ENCODE measurements at regions not wholly inside any gene's neighbourhood (a gene's known extent, or its start where the extent isn't known, plus 50 kb on each side); places are given as distances from the start of the nearest gene placed in this dataset.

DNA sequence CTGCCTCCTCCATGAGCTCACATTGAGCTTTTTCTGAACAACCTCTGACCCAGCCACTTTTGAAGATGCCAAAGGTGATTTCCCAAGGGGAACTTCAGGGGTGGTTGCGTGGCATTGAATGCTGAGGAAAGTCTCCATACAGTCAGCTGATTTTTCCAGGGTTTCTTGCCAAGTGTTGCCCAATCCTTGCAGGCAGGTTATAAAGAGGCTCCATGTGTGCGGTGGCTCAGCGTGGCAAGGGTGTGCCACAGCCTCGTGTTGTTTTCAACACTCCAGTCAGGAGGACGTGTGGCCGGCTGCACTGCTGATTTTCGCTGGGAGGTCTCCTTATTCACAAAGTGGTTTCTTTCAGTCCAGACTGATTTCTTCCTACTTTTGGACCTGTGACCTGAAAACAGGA is 81.4 kb upstream of the GATA6 start:
- Histone ChIP-seq H3K4me1 (ENCODE audit: control insufficient read depth in 1 of 2, insufficient read depth in 2 of 2, low read length in 2 of 2) (no peaks in the 10 kb centered on the region), H3K79me2 (ENCODE audit: insufficient read depth, low read length) (no peaks in the 10 kb centered on the region), H3K4me2 (ENCODE audit: low read length) (no peak overlapping the region), H3K9me3 (ENCODE audit: control insufficient read depth in 1 of 2, insufficient read depth in 1 of 2, low read depth in 1 of 2, low read length in 2 of 2) (no peaks in the 10 kb centered on the region), H2AFZ (ENCODE audit: low read depth, low read length, poor library complexity, severe bottlenecking) (no peak overlapping the region), H3K36me3 (ENCODE audit: control insufficient read depth in 1 of 2, insufficient read depth in 2 of 2, low read length in 2 of 2) (no peaks in the 10 kb centered on the region), H3K4me3 (replicated peaks in 1 of 2; ENCODE audit: low read depth in 1 of 2, low read length in 2 of 2) (no peak overlapping the region), H3K27ac (ENCODE audit: low read depth, low read length) (no peak overlapping the region), H3K9ac (ENCODE audit: low read length) (no peak overlapping the region), H3K27me3 (ENCODE audit: insufficient read depth, low read length) (no peaks in the 10 kb centered on the region), H3K9me2 (ENCODE audit: insufficient read depth) (no peaks in the 10 kb centered on the region), H4K20me1 (ENCODE audit: insufficient read depth) (no peaks in the 10 kb centered on the region)
- CTCF ChIA-PET: no interaction called here
- DNase-seq (ENCODE audit: low read depth, low spot score) (no peak), ATAC-seq (no peak)
- intact Hi-C loops (cut with micrococcal nuclease): no loop called here
- POLR2A ChIA-PET: no interaction called here
- no peak for TF ChIP-seq EZH2phosphoT487 (IDR thresholded peaks at IDR 0.05; ENCODE audit: borderline replicate concordance)
- TF ChIP-seq ELF1 (IDR thresholded peaks at IDR 0.05; ENCODE audit: borderline replicate concordance, low read depth): no peak
- TF ChIP-seq ZFX (IDR thresholded peaks at IDR 0.05): no peak
- no peak for TF ChIP-seq SIN3A (IDR thresholded peaks at IDR 0.05; ENCODE audit: low read depth)
- TF ChIP-seq TCF7L2 (IDR thresholded peaks at IDR 0.05; ENCODE audit: borderline replicate concordance, extremely low read depth, insufficient read depth, insufficient read length): no peak
- TF ChIP-seq POLR2AphosphoS5 (IDR thresholded peaks at IDR 0.05; ENCODE audit: low read depth, low read length): no peak
- TF ChIP-seq EZH2 (IDR thresholded peaks at IDR 0.05): no peak
- no peak for TF ChIP-seq FOSL1 (IDR thresholded peaks at IDR 0.05; ENCODE audit: low read depth)
- no peak for TF ChIP-seq YY1 (IDR thresholded peaks at IDR 0.05; ENCODE audit: extremely low read depth, insufficient replicate concordance, low read depth, low read length)
- RAD21 ChIA-PET (ENCODE audit: low non-redundant PET in 1 of 2, low total read pairs in 2 of 2, uncharacterized antibody in 2 of 2, unreplicated experiment in 2 of 2): no interaction called here
- BruUV-seq (replicated peaks): no TSS peak

DNA sequence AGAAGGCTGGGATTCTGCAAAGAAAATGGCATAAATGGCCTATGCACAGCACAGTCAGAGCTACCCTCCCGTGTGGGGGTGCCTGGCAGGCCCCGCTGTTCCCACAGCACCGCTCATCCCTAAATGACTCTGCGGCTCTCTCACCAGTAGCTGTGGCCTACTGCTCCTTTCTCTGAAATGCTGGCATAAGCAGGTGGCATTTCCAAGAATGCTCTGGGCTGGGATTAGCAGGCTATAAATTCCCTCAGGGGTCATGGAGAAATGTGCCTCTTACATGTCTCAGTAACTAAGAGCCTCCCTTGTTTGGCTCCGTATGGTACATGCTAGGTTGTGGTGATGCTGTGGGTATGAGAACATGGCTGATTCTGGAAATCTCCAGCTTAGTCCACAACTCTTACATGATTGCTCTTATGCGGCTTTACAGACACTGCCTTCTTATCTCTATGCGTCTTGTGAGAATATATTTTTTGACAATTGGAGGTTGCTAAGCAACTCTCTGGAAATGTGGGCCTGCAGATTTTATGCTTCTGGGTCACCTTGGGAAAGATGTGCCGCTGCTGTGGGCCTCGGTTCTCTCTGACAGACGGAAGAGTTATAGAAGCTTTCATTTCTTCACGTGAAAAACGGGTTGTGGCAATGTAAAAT is 80.3 kb upstream of the GATA6 start:
- RAD21 ChIA-PET (ENCODE audit: low non-redundant PET in 1 of 2, low total read pairs in 2 of 2, uncharacterized antibody in 2 of 2, unreplicated experiment in 2 of 2): no interaction called here
- TF ChIP-seq EZH2phosphoT487 (IDR thresholded peaks at IDR 0.05; ENCODE audit: borderline replicate concordance) (no peak), CTCF (IDR thresholded peaks at IDR 0.05 in 2 of 3, conservative IDR thresholded peaks at IDR 0.05 in 1 of 3; ENCODE audit: borderline replicate concordance in 1 of 3, insufficient read depth in 1 of 3, low read depth in 2 of 3, low read length in 2 of 3) (no peak), SP1 (IDR thresholded peaks at IDR 0.05; ENCODE audit: low read depth) (no peak), EGR1 (IDR thresholded peaks at IDR 0.05; ENCODE audit: low read depth) (no peak), ZFX (IDR thresholded peaks at IDR 0.05) (no peak)
- intact Hi-C loops (cut with micrococcal nuclease): no loop called here
- no peaks in the 10 kb centered on the region for H3K36me3 ChIP-seq (ENCODE audit: control insufficient read depth in 1 of 2, insufficient read depth in 2 of 2, low read length in 2 of 2)
- H4K20me1 ChIP-seq (ENCODE audit: insufficient read depth): no peaks in the 10 kb centered on the region
- H3K4me3 ChIP-seq (replicated peaks in 1 of 2; ENCODE audit: low read depth in 1 of 2, low read length in 2 of 2): no peak overlapping the region
- H3K79me2 ChIP-seq (ENCODE audit: insufficient read depth, low read length): no peaks in the 10 kb centered on the region
- no peak overlapping the region for H2AFZ ChIP-seq (ENCODE audit: low read depth, low read length, poor library complexity, severe bottlenecking)
- H3K4me1 ChIP-seq (ENCODE audit: control insufficient read depth in 1 of 2, insufficient read depth in 2 of 2, low read length in 2 of 2): no peaks in the 10 kb centered on the region
- CTCF ChIA-PET: no interaction called here
- POLR2A ChIA-PET: no interaction called here
- H3K9me2 ChIP-seq (ENCODE audit: insufficient read depth): no peaks in the 10 kb centered on the region
- no peak overlapping the region for H3K27ac ChIP-seq (ENCODE audit: low read depth, low read length)
- ATAC-seq (no peak), DNase-seq (ENCODE audit: low read depth, low spot score) (no peak)
- H3K9me3 ChIP-seq (ENCODE audit: control insufficient read depth in 1 of 2, insufficient read depth in 1 of 2, low read depth in 1 of 2, low read length in 2 of 2): no peaks in the 10 kb centered on the region
- no peak overlapping the region for H3K4me2 ChIP-seq (ENCODE audit: low read length)
- no TSS peak for BruUV-seq (replicated peaks)
- H3K27me3 ChIP-seq (ENCODE audit: insufficient read depth, low read length): no peaks in the 10 kb centered on the region
- H3K9ac ChIP-seq (ENCODE audit: low read length): no peak overlapping the region

All from HCT116 (cell line).